OCI-LY3 (cell line): ENCODE measurements at regions not wholly inside any gene's neighbourhood (a gene's known extent, or its start where the extent isn't known, plus 50 kb on each side); places are given as distances from the start of the nearest gene placed in this dataset.

ENCODE experiments used
- H2AFZ ChIP-seq: fragments of 200-600, 300-600 bp; shearing (Covaris generic); 2 replicates; pipeline ENCODE4 v1.6.0; 2014; ENCODE audit warnings: antibody characterized with exemption, low read depth, low read length
- H3K27ac ChIP-seq: fragments of 200-600, 300-600 bp; sonication (generic); 2 replicates; pipeline ENCODE4 v1.5.1; 2014; ENCODE audit warnings: mild to moderate bottlenecking, low read length, moderate library complexity, mixed read lengths
- H3K27me3 ChIP-seq: fragments of 200-600, 300-600 bp; sonication (generic); 2 replicates; pipeline ENCODE4 v1.6.1; 2014; ENCODE audit warnings: low read depth, low read length, mixed read lengths
- H3K36me3 ChIP-seq: fragments of 200-600, 300-600 bp; sonication (generic); replicated peaks from 2 replicates; pipeline ENCODE3; 2014; ENCODE audit warnings: low read depth, low read length, mixed read lengths
- H3K4me1 ChIP-seq: fragments of 300-600, 200-600 bp; sonication (generic); 2 replicates; pipeline ENCODE4 v1.6.1; 2014; ENCODE audit warnings: low read length, mixed read lengths
- H3K4me2 ChIP-seq: fragments of 200-600, 300-600 bp; sonication (generic); 2 replicates; pipeline ENCODE4 v1.6.1; 2014; ENCODE audit warnings: low read length, mixed read lengths
- H3K4me3 ChIP-seq: fragments of 300-600, 200-600 bp; sonication (generic); 2 replicates; pipeline ENCODE4 v1.5.1; 2014; ENCODE audit warnings: antibody characterized with exemption, mild to moderate bottlenecking, low read length, moderate library complexity
- H3K79me2 ChIP-seq: fragments of 300-600, 200-600 bp; shearing (Covaris generic); 2 replicates; pipeline ENCODE4 v1.6.1; 2014; ENCODE audit warnings: mild to moderate bottlenecking, low read length, mixed read lengths
- H3K9ac ChIP-seq: fragments of 300-600, 200-600 bp; shearing (Covaris generic); 2 replicates; pipeline ENCODE4 v1.6.0; 2014; ENCODE audit warnings: mild to moderate bottlenecking, low read length, moderate library complexity
- H3K9me3 ChIP-seq: fragments of 200-600, 300-600 bp; shearing (Covaris generic); 2 replicates; pipeline ENCODE4 v1.6.1; 2014; ENCODE audit warnings: low read length, mixed read lengths; ENCODE audit not compliant: insufficient read depth
- H4K20me1 ChIP-seq: fragments of 200-600, 300-600 bp; sonication (generic); 2 replicates; pipeline ENCODE4 v1.6.1; 2016; ENCODE audit warnings: low read length, mixed read lengths; ENCODE audit not compliant: insufficient read depth
- EZH2phosphoT487 ChIP-seq: fragments of 200-600 bp; shearing (Covaris generic); IDR thresholded peaks from 2 replicates; pipeline ENCODE4 v1.6.1; 2018; ENCODE audit warnings: antibody characterized with exemption, mixed run types, low read depth
- TF ChIP-seq, protein P1 (sequence below): fragments of 200-600, 300-600 bp; sonication (generic); IDR thresholded peaks from 2 replicates; pipeline ENCODE4 v1.5.1; 2014; ENCODE audit warnings: antibody characterized with exemption, low read length, low read depth

DNA sequence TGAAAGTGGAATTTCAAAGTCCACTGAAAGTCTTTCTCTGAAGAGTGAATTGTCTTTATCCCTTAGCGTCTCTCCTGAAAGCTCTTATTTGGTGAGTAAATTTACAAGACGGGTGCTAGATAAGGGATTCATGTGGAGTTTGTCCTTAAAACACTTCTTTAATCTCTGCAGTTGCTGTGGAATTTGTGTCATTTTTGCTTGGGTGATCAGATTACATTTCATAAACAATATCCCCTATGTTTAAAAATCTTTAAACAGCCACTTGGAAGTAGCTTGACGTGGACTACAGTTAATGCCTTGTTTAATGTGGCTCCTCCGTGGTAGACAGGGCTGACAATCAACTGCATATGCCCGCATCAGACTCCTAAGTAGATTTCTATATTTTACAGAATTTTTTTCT lies 175.4 kb upstream of the ZNF217 start:
- H3K36me3 ChIP-seq, result no peaks in the 10 kb centered on the region
- H3K9ac ChIP-seq, result no peak overlapping the region
- no peak overlapping the region for H3K27ac ChIP-seq
- no peaks in the 10 kb centered on the region for H4K20me1 ChIP-seq
- no peaks in the 10 kb centered on the region for H3K27me3 ChIP-seq
- no peaks in the 10 kb centered on the region for H3K79me2 ChIP-seq
- no peak overlapping the region for H3K4me3 ChIP-seq
- TF ChIP-seq, protein P1, sequence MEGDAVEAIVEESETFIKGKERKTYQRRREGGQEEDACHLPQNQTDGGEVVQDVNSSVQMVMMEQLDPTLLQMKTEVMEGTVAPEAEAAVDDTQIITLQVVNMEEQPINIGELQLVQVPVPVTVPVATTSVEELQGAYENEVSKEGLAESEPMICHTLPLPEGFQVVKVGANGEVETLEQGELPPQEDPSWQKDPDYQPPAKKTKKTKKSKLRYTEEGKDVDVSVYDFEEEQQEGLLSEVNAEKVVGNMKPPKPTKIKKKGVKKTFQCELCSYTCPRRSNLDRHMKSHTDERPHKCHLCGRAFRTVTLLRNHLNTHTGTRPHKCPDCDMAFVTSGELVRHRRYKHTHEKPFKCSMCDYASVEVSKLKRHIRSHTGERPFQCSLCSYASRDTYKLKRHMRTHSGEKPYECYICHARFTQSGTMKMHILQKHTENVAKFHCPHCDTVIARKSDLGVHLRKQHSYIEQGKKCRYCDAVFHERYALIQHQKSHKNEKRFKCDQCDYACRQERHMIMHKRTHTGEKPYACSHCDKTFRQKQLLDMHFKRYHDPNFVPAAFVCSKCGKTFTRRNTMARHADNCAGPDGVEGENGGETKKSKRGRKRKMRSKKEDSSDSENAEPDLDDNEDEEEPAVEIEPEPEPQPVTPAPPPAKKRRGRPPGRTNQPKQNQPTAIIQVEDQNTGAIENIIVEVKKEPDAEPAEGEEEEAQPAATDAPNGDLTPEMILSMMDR, result no peak
- H3K4me2 ChIP-seq, result no peak overlapping the region
- H3K4me1 ChIP-seq, result peaks cover 21% of the 10 kb centered on the region
- no peaks in the 10 kb centered on the region for H3K9me3 ChIP-seq
- no peak overlapping the region for H2AFZ ChIP-seq

DNA sequence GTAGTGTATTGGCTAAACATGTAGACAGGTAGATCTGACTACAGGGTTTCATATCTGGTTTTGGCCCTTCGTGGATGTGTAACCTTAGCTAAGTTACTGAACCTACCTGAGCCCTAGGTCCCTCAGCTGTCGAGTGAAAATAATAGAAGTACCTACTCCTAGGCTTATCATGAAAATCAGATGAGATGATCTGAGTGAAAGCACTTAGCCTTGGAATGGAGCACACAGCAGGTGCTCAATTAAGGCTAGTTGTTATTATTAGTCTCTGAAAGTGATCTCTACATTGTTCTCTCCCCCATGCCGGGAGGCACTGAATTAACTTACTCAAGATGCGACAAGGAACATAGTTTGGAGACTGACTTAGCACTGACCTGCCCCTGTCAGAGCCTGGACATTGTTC lies 174.7 kb upstream of the ZNF217 start:
- H3K4me1 ChIP-seq, result peaks cover 24% of the 10 kb centered on the region
- H4K20me1 ChIP-seq, result no peaks in the 10 kb centered on the region
- H2AFZ ChIP-seq, result no peak overlapping the region
- no peaks in the 10 kb centered on the region for H3K36me3 ChIP-seq
- H3K79me2 ChIP-seq, result no peaks in the 10 kb centered on the region
- H3K27me3 ChIP-seq, result no peaks in the 10 kb centered on the region
- peak overlapping the region; percentile 53; the same call in 1 of the 2 replicates for H3K4me2 ChIP-seq
- H3K9me3 ChIP-seq, result no peaks in the 10 kb centered on the region
- no peak overlapping the region for H3K27ac ChIP-seq
- no peak overlapping the region for H3K4me3 ChIP-seq
- TF ChIP-seq, protein P1, result no peak
- TF ChIP-seq EZH2phosphoT487, result no peak
- no peak overlapping the region for H3K9ac ChIP-seq

DNA sequence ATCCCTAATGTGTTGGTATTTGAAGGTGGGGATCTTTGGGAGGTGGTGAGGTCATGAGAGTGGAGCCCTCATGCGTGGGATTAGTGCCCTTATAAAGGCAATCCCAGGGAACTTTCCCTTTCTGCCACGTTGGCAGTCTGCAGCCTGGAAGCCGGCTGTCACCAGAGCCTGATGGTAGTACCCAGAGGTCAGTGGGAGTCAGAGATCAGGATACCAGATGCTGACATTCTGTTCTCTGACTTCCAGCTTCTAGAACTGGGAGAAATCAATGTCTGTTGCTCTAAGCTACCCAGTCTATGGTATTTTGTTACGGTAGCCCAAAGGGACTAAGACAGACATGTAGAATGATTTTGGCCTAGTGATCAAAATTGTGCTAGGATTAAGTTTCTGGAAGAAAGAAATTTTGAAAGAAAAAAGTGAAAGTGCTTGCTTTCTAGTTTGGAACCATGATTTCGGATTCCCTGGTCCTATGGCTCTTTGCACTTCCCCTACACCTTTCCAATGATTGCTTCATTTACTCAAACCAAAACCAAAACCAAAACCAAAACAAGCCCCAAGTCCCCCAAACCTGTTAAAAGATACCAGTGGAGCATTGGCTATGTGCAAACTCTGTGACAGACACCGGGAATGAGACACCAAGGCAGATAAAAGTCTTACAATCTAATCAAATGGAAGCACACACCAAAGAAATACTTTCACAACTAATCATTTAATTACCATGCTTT lies 173.7 kb upstream of the ZNF217 start:
- Histone ChIP-seq H3K27me3 (no peaks in the 10 kb centered on the region), H3K4me2 (peak overlapping the region; percentile 53), H2AFZ (no peak overlapping the region)

DNA sequence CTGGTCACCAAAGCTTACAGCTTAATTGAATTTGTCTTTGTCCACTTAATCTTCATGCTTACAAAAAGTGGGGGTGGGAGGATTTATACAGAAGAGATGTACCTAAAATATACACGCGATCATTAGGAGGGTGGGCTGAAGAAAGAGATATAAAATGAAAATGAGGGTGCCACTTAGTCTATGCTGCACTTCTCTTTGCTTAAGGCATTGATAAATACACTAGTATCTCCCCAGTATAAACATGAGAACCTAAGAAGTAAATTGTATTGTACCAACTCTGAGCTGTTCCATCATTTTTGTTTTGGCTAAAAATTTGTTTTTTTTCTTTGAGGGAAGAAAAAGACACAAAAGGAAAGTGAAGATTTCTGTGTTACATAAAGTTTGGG lies 170.8 kb upstream of the ZNF217 start:
- H3K79me2 ChIP-seq, result no peaks in the 10 kb centered on the region
- no peaks in the 10 kb centered on the region for H3K9me3 ChIP-seq
- H3K4me3 ChIP-seq, result peak overlapping the region; percentile 7
- H3K4me1 ChIP-seq, result peaks cover 24% of the 10 kb centered on the region
- H3K27ac ChIP-seq, result no peak overlapping the region
- no peaks in the 10 kb centered on the region for H4K20me1 ChIP-seq
- TF ChIP-seq EZH2phosphoT487, result no peak
- TF ChIP-seq, protein P1, result no peak
- peak overlapping the region; percentile 65 for H2AFZ ChIP-seq
- peak overlapping the region; percentile 31 for H3K4me2 ChIP-seq
- H3K27me3 ChIP-seq, result no peaks in the 10 kb centered on the region
- no peak overlapping the region for H3K9ac ChIP-seq
- H3K36me3 ChIP-seq, result no peaks in the 10 kb centered on the region

More for the DNA sequence above, 173.7 kb upstream of the ZNF217 start:
- TF ChIP-seq, protein P1, result no peak
- no peak for TF ChIP-seq EZH2phosphoT487
- H3K36me3 ChIP-seq, result no peaks in the 10 kb centered on the region
- H3K27ac ChIP-seq, result no peak overlapping the region
- no peaks in the 10 kb centered on the region for H3K9me3 ChIP-seq
- no peak overlapping the region for H3K9ac ChIP-seq
- H4K20me1 ChIP-seq, result no peaks in the 10 kb centered on the region
- no peaks in the 10 kb centered on the region for H3K79me2 ChIP-seq
- H3K4me3 ChIP-seq, result peak overlapping the region; percentile 16; the same call in 1 of the 2 replicates
- H3K4me1 ChIP-seq, result peaks cover 24% of the 10 kb centered on the region
